Thyroid gland (tissue), 4 donors: ENCODE measurements at regions not wholly inside any gene's neighbourhood (a gene's known extent, or its start where the extent isn't known, plus 50 kb on each side); places are given as distances from the start of the nearest gene placed in this dataset.

ENCODE experiments used
- POLR2A ChIP-seq, 2 donors: fragments of 450-650 bp; IDR thresholded peaks; one replicate each; pipeline ENCODE4 v1.6.1; 2017; ENCODE audit warnings: antibody characterized with exemption in 2 of 2, mild to moderate bottlenecking in 2 of 2, moderate library complexity in 1 of 2
- TF ChIP-seq, protein P1 (sequence below), 6 experiments: fragments of 200-600 bp in 3 of 6; fragments of 450-650 bp in 3 of 6; sonication (generic) in 3 of 6; IDR thresholded peaks; one replicate each; pipeline ENCODE4 v1.5.1; 2016 to 2019; ENCODE audit warnings: antibody characterized with exemption in 6 of 6, mild to moderate bottlenecking in 2 of 6, inconsistent platforms in 1 of 6, moderate library complexity in 1 of 6

DNA sequence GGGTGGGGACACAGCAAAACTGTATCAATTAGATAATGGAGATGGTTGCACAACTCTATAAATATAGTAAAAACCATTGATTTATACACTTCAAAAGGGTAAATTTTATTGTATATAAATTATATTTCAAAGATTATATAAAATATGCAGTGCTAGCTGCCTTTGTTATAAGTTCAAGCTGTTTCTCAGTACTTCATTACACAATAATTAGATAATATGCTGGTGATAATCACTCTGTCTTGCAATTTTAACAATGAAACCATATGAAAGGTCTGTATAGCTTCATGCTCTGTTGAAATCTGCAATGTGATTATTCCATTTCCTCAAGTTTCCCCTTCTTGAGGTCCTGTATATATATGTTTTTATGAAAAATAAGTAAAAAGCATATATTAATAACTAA, 73.4 kb upstream of the PLS3 start:
- TF ChIP-seq, protein P1, sequence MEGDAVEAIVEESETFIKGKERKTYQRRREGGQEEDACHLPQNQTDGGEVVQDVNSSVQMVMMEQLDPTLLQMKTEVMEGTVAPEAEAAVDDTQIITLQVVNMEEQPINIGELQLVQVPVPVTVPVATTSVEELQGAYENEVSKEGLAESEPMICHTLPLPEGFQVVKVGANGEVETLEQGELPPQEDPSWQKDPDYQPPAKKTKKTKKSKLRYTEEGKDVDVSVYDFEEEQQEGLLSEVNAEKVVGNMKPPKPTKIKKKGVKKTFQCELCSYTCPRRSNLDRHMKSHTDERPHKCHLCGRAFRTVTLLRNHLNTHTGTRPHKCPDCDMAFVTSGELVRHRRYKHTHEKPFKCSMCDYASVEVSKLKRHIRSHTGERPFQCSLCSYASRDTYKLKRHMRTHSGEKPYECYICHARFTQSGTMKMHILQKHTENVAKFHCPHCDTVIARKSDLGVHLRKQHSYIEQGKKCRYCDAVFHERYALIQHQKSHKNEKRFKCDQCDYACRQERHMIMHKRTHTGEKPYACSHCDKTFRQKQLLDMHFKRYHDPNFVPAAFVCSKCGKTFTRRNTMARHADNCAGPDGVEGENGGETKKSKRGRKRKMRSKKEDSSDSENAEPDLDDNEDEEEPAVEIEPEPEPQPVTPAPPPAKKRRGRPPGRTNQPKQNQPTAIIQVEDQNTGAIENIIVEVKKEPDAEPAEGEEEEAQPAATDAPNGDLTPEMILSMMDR (IDR thresholded peaks at IDR 0.05) = no peak
- no peak for TF ChIP-seq POLR2A (IDR thresholded peaks at IDR 0.05)
